Prostate gland (tissue), 2 donors: ENCODE measurements at regions not wholly inside any gene's neighbourhood (a gene's known extent, or its start where the extent isn't known, plus 50 kb on each side); places are given as distances from the start of the nearest gene placed in this dataset.

Experiments used
- CTCF ChIP-seq, 4 experiments: fragments of 200-600 bp in 2 of 4; fragments of 450-650 bp in 2 of 4; sonication (generic) in 2 of 4; IDR thresholded peaks; 1 replicate in 3 of 4; 2 replicates in 1 of 4; pipeline ENCODE4 v1.5.1; 2016 to 2019; ENCODE audit warnings: antibody characterized with exemption in 4 of 4, mild to moderate bottlenecking in 2 of 4, moderate library complexity in 2 of 4
- POLR2A ChIP-seq: fragments of 450-650 bp; IDR thresholded peaks from one replicate; pipeline ENCODE4 v1.6.1; 2016; ENCODE audit warnings: antibody characterized with exemption, mild to moderate bottlenecking

GRCh38 chr18:2444201-2444875, 127.0 kb downstream of the METTL4 start:
- TF ChIP-seq CTCF (IDR thresholded peaks at IDR 0.05) = no peak
- TF ChIP-seq POLR2A = no peak
